Pancreas (tissue), 10 donors: ENCODE measurements at regions not wholly inside any gene's neighbourhood (a gene's known extent, or its start where the extent isn't known, plus 50 kb on each side); places are given as distances from the start of the nearest gene placed in this dataset.

Source experiments
- ATAC-seq, 4 donors: fragments of 200-7000 bp; cut with Tn5 transposase; one replicate each; pipeline versions ENCODE4 v1.8.0 to v1.9.1; 2020; ENCODE audit warnings: mild to moderate bottlenecking in 4 of 4, moderate library complexity in 4 of 4
- DNase-seq, 6 donors: peaks; one replicate each; pipeline ENCODE4 v3.0.0-alpha.2; 2020
- FAIRE-seq: peaks from 2 replicates; lab custom pipeline; 2012; peaks lifted over from hg19 to GRCh38; lab: Jason Lieb, UNC
- H3K27ac ChIP-seq, 4 donors: fragments of 200-600 bp; sonication (generic); 1 replicate in 3 of 4; 2 replicates in 1 of 4; pipeline versions ENCODE4 v1.5.0 to v1.8.0; 2020
- H3K27me3 ChIP-seq, 4 donors: fragments of 200-600 bp; one replicate each; pipeline ENCODE4 v1.8.0; 2021
- H3K36me3 ChIP-seq, 3 donors: fragments of 200-600 bp; sonication (generic) in 1 of 3; one replicate each; pipeline versions ENCODE4 v1.5.0 to v1.8.0; 2020 to 2021
- H3K4me1 ChIP-seq, 3 donors: fragments of 200-600 bp; one replicate each; pipeline ENCODE4 v1.8.0; 2021
- H3K4me3 ChIP-seq, 4 donors: fragments of 200-600 bp; sonication (generic) in 2 of 4; one replicate each; pipeline versions ENCODE4 v1.5.0 to v1.8.0; 2020 to 2021
- H3K9me3 ChIP-seq, 4 donors: fragments of 200-600 bp; one replicate each; pipeline ENCODE4 v1.8.0; 2021
- WGBS, 2 donors: extraction: QIAGEN DNeasy Blood & Tissue Kit; methylation state at CpG; one replicate each; pipeline ENCODE4 v1.1.7; 2013; 5-methylcytosine and 5-hydroxymethylcytosine counted together
- intact Hi-C, 3 donors: fragments of 100-400 bp; cut with DNase I; formaldehyde crosslinking; loops; one replicate each; pipeline versions ENCODE4 v1.11.1 to v1.14.2; 2022
- TF ChIP-seq, protein P1 (sequence below), 4 donors: fragments of 200-600 bp; sonication (generic) in 3 of 4; IDR thresholded peaks; one replicate each; pipeline versions ENCODE4 v1.5.0 to v1.8.0; 2021; ENCODE audit warnings: antibody characterized with exemption in 4 of 4
- donor health status: healthy with polysubstance abuse.
- donor health status: DM: no; HTN: no; CAD: no; lungs with moderate emphysema.
- donor health status: DM: no; HTN: no; CAD: no.
- donor health status: control.
- donor health status: control.
- donor health status: Bipolar disorder and iron deficiency.
- donor health status: DM: yes; HTN: yes; CAD: no.
- donor health status: DM: no; HTN: no; CAD: no.
- donor health status: DM: no; HTN: no; CAD: no.
- donor health status: DM: yes; HTN: yes; CAD: no.

DNA sequence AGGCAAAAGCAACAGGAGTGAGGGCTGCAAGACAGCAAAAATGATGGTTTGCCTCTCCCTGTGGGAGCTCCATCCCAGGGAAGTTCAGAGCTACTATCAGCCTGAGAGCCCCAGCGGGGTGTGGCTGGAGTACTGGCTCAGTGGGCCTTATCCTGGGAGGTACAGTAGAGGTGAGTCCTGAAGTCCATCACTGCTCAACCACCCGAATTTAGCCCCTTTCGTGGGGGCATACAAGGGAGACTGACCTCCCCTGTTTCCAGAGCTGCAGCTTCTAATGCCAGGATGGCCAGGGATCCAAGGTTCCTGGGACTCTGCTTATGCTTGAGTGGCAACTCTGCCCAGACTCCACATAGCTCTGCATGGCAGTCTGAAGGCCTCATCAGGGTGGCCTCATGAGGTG is 617.8 kb downstream of the MMUT start:
- DNase-seq = no peak
- intact Hi-C loops = no loop called here
- TF ChIP-seq, protein P1, sequence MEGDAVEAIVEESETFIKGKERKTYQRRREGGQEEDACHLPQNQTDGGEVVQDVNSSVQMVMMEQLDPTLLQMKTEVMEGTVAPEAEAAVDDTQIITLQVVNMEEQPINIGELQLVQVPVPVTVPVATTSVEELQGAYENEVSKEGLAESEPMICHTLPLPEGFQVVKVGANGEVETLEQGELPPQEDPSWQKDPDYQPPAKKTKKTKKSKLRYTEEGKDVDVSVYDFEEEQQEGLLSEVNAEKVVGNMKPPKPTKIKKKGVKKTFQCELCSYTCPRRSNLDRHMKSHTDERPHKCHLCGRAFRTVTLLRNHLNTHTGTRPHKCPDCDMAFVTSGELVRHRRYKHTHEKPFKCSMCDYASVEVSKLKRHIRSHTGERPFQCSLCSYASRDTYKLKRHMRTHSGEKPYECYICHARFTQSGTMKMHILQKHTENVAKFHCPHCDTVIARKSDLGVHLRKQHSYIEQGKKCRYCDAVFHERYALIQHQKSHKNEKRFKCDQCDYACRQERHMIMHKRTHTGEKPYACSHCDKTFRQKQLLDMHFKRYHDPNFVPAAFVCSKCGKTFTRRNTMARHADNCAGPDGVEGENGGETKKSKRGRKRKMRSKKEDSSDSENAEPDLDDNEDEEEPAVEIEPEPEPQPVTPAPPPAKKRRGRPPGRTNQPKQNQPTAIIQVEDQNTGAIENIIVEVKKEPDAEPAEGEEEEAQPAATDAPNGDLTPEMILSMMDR (IDR thresholded peaks at IDR 0.05) = no peak
- 38 to 50% methylated on average over 3 of the region's 3 CpGs for WGBS, 2 donors
- FAIRE-seq = no peak
- no peaks in the 10 kb centered on the region for H3K4me1 ChIP-seq
- no peak overlapping the region for H3K4me3 ChIP-seq
- no peaks in the 10 kb centered on the region for H3K36me3 ChIP-seq
- no peaks in the 10 kb centered on the region for H3K9me3 ChIP-seq
- ATAC-seq = no peak
- H3K27me3 ChIP-seq = no peaks in the 10 kb centered on the region
- H3K27ac ChIP-seq = no peak overlapping the region

DNA sequence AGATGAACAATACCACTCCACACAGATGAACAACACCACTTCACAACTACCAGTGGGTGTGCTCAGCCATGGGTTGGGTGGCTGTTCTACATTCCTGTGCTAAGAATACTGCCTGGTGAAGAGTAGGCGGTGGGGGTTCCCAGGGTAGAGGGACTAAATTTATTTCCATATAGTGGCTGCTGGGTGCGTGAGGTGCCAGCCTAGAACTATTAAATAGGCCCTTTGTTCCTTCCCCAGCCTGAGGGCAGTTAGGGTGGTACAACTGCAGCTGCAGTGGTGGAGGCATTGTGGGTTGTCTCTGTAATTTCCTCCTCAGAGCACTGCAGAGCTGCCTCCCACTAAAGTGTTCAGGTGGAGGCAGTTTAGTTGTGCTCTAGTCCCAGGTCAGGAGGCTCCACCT is 618.4 kb downstream of the MMUT start:
- FAIRE-seq = no peak
- no peaks in the 10 kb centered on the region for H3K9me3 ChIP-seq
- H3K36me3 ChIP-seq = no peaks in the 10 kb centered on the region
- WGBS, 2 donors = 57 to 72% methylated on average over 2 of the region's 2 CpGs
- no peak overlapping the region for H3K4me3 ChIP-seq
- H3K27ac ChIP-seq = no peak overlapping the region
- no peaks in the 10 kb centered on the region for H3K27me3 ChIP-seq
- no peak for ATAC-seq
- intact Hi-C loops = no loop called here
- H3K4me1 ChIP-seq = no peaks in the 10 kb centered on the region
- TF ChIP-seq, protein P1 (IDR thresholded peaks at IDR 0.05) = no peak
- no peak for DNase-seq

DNA sequence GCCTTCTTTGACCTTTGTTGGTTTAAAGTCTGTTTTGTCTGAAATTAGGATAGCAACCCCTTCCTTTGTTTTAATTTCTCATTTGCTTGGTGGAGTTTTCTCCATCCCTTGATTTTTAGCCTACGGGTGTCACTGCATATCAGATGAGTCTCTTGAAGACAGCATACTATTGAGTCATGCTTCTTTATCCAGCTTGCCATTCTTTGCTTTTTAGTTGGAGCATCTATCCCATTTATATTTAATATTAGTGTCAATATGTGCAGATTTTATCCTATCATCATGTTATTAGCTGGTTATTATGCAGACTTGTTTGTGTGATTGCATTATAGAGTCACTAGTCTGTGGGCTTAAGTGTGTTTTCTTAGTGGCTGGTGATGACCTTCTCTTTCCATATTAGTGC is 622.2 kb downstream of the MMUT start:
- WGBS, 2 donors = 48 to 81% methylated on average over 1 of the region's 1 CpG
- ATAC-seq (no peak), DNase-seq (no peak), FAIRE-seq (no peak)
- H3K27ac ChIP-seq = no peak overlapping the region
- no peaks in the 10 kb centered on the region for H3K36me3 ChIP-seq
- H3K27me3 ChIP-seq = no peaks in the 10 kb centered on the region
- TF ChIP-seq, protein P1 (IDR thresholded peaks at IDR 0.05) = no peak
- H3K4me3 ChIP-seq = no peak overlapping the region
- no peaks in the 10 kb centered on the region for H3K9me3 ChIP-seq
- intact Hi-C loops = no loop called here
- no peaks in the 10 kb centered on the region for H3K4me1 ChIP-seq

DNA sequence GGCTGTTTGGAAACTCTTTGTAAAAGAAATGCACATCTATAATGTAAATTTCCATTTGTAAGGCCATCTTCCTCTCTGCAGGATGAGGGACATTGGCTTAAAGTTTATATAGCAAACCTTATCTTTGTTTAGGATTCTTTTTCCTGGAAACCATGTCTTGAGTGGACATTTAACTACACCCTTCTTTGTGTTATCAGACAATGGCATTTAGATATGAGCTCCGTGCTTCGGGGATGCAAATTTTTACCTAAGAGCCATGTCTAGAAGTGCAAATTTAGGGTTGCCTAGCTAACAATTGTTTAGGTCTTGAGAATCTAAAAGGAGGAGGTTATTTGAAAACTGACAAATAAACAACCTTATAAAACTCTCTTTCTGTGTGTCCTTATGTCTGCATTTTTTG is 623.8 kb downstream of the MMUT start:
- FAIRE-seq (no peak), DNase-seq (no peak), ATAC-seq (no peak)
- Histone ChIP-seq H3K4me3 (no peak overlapping the region), H3K27ac (no peak overlapping the region), H3K4me1 (no peaks in the 10 kb centered on the region), H3K27me3 (no peaks in the 10 kb centered on the region), H3K36me3 (no peaks in the 10 kb centered on the region), H3K9me3 (no peaks in the 10 kb centered on the region)
- intact Hi-C loops = no loop called here
- TF ChIP-seq, protein P1 (IDR thresholded peaks at IDR 0.05) = no peak
- 1 to 5% methylated on average over 2 of the region's 2 CpGs for WGBS, 2 donors

DNA sequence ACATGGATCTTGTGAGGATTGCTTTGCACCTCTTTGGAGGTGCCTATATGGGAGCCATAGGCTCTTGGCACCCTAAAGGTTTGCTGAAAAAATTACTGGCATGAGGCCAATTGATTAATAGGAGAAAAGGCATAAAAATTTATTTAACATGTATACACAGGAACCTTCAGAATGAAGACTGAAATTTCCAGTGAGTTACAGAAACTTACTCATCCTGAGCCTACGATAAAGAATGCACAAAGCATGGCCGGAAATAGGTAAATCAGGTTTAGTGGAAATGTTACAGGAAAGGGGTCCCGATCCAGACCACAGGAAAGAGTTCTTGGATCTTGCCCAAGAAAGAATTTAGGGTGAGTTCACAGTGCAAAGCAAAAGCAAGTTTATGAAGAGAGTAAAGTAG is 625.3 kb downstream of the MMUT start:
- DNase-seq (no peak), FAIRE-seq (no peak), ATAC-seq (no peak)
- TF ChIP-seq, protein P1 (IDR thresholded peaks at IDR 0.05) = no peak
- WGBS, 2 donors = 72 to 79% methylated on average over 3 of the region's 3 CpGs
- intact Hi-C loops = no loop called here
- Histone ChIP-seq H3K9me3 (no peaks in the 10 kb centered on the region), H3K36me3 (no peaks in the 10 kb centered on the region), H3K27me3 (no peaks in the 10 kb centered on the region), H3K27ac (no peak overlapping the region), H3K4me1 (no peaks in the 10 kb centered on the region), H3K4me3 (no peak overlapping the region)
